Activated CD4-positive, alpha-beta memory T cell treated with anti-CD3 and anti-CD28 coated beads for 36 hours (primary cell): ENCODE measurements at regions not wholly inside any gene's neighbourhood (a gene's known extent, or its start where the extent isn't known, plus 50 kb on each side); places are given as distances from the start of the nearest gene placed in this dataset.
"Not testable (repeated sequence)": the region's sequence is repeated elsewhere in the genome, so short reads cannot be mapped to it uniquely, and the experiment has no call there.

Experiments
- CTCF ChIA-PET: fragments of 350-600 bp; sonication (Branson Sonifier 250); formaldehyde crosslinking; loops from one replicate; lab custom pipeline; 2021; ENCODE audit warnings: antibody characterized with exemption, inconsistent platforms; lab: Charles Lee
- POLR2A ChIA-PET: fragments of 350-600 bp; sonication (Branson Sonifier 250); formaldehyde crosslinking; loops from one replicate; lab custom pipeline; 2021; ENCODE audit warnings: antibody characterized with exemption; lab: Charles Lee
- DNase-seq: peaks from one replicate; pipeline ENCODE4 v3.0.0-alpha.2; 2020
- H3K27ac Mint-ChIP-seq: one replicate; pipeline ENCODE4 v1.8.0; 2021; ENCODE audit warnings: mixed read lengths
- H3K27me3 Mint-ChIP-seq: one replicate; pipeline ENCODE4 v1.8.0; 2021; ENCODE audit warnings: mixed read lengths
- H3K36me3 Mint-ChIP-seq: one replicate; pipeline ENCODE4 v1.8.0; 2021; ENCODE audit warnings: mixed read lengths
- H3K4me1 Mint-ChIP-seq: one replicate; pipeline ENCODE4 v1.8.0; 2021; ENCODE audit warnings: low read depth, mixed read lengths
- H3K4me3 Mint-ChIP-seq: one replicate; pipeline ENCODE4 v1.8.0; 2021; ENCODE audit warnings: mild to moderate bottlenecking, mixed read lengths
- H3K9me3 Mint-ChIP-seq: one replicate; pipeline ENCODE4 v1.8.0; 2021; ENCODE audit warnings: mixed read lengths
- intact Hi-C: fragments of 100-400 bp; cut with micrococcal nuclease; formaldehyde crosslinking; loops from one replicate; pipeline ENCODE4 v1.15.1; 2023

DNA sequence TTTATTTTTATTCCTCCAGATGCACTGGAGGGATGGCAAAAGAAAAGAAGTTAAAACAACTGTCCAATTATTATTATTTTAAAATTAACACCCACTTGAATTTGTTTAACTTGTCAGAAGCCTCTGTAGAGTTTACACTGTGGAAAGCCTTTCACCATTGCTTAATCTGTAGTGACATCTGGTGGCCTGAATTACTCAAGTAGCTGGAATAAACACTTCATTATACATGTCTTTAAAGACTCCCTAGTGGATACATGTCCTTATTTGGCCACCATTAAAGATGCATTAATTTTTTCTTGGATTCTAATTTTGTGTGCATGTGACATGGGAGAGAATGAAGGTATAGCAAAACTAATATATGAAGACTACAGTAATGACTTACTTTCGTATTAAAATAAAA lies 1496.5 kb downstream of the FAM181B start:
- intact Hi-C loops = no loop called here
- DNase-seq = no peak
- Mint-ChIP-seq H3K27me3 (no peaks in the 10 kb centered on the region), H3K9me3 (peaks cover 2% of the 10 kb centered on the region), H3K36me3 (no peaks in the 10 kb centered on the region), H3K4me3 (no peak overlapping the region), H3K4me1 (no peaks in the 10 kb centered on the region), H3K27ac (no peak overlapping the region)
- CTCF ChIA-PET = no interaction called here
- POLR2A ChIA-PET = no interaction called here

DNA sequence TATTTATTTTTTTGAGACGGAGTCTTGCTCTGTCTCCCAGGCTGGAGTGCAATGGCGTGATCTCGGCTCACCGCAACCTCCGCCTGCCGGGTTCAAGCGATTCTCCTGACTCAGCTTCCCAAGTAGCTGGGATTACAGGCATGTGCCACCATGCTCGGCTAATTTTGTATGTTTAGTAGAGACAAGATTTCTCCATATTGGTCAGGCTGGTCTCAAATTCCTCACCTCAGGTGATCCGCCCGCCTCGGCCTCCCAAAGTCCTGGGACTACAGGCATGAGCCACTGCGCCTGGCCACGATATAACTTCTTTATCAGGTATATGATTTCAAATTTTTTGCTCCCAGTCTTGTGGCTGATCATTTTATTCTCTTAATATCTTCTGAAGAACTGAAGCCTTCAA lies 1506.3 kb downstream of the FAM181B start:
- H3K27ac Mint-ChIP-seq, POLR2A ChIA-PET, CTCF ChIA-PET, DNase-seq, intact Hi-C loops, H3K36me3 Mint-ChIP-seq, H3K4me3 Mint-ChIP-seq, H3K4me1 Mint-ChIP-seq, H3K9me3 Mint-ChIP-seq, H3K27me3 Mint-ChIP-seq: not testable (repeated sequence)

DNA sequence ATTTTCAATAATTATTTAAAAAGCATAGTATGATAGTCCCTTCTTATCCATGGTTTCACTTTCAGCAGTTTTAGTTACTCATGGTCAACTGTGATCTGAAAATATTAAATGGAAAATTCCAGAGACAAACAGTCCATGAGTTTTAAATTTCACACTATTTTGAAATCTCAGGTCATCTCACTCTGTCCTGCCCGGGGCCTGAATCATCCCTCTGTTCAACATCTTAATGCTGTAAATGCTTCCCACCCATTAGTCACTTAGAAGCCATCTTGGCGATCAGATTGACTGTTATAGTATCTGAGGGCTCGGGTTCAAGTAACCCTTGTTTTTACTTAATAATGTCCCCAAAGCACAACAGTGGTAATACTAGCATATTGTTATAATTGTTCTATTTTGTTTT lies 1509.3 kb downstream of the FAM181B start:
- Mint-ChIP-seq H3K9me3 (peaks cover 2% of the 10 kb centered on the region), H3K36me3 (no peaks in the 10 kb centered on the region), H3K4me1 (no peaks in the 10 kb centered on the region), H3K27ac (no peak overlapping the region), H3K27me3 (no peaks in the 10 kb centered on the region), H3K4me3 (no peak overlapping the region)
- DNase-seq = no peak
- intact Hi-C loops = no loop called here
- CTCF ChIA-PET = no interaction called here
- POLR2A ChIA-PET = no interaction called here

DNA sequence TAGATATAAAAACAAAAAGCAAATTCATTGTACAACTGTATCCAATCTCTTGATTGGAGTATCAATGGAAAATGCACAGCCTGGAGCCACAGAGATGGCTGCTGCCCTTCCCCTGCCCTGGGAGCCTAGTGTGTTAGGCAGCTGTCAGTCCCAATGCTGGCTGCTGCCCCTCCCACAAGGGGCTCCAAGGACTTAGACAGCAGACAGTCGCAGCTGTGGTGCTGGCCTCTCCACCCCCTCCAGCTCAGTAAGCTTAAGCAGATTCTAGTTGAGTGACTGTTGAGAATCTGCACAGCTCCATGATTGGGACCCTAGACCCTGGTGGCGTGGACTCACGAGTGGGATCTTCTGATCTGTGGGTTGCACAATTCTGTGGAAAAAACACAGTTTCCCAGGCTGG lies 1511.2 kb downstream of the FAM181B start:
- intact Hi-C loops = no loop called here
- Mint-ChIP-seq H3K36me3 (no peaks in the 10 kb centered on the region), H3K9me3 (peaks cover 4% of the 10 kb centered on the region), H3K27me3 (no peaks in the 10 kb centered on the region), H3K4me1 (no peaks in the 10 kb centered on the region), H3K27ac (no peak overlapping the region), H3K4me3 (no peak overlapping the region)
- DNase-seq = no peak
- ChIA-PET POLR2A (no interaction called here), CTCF (no interaction called here)

DNA sequence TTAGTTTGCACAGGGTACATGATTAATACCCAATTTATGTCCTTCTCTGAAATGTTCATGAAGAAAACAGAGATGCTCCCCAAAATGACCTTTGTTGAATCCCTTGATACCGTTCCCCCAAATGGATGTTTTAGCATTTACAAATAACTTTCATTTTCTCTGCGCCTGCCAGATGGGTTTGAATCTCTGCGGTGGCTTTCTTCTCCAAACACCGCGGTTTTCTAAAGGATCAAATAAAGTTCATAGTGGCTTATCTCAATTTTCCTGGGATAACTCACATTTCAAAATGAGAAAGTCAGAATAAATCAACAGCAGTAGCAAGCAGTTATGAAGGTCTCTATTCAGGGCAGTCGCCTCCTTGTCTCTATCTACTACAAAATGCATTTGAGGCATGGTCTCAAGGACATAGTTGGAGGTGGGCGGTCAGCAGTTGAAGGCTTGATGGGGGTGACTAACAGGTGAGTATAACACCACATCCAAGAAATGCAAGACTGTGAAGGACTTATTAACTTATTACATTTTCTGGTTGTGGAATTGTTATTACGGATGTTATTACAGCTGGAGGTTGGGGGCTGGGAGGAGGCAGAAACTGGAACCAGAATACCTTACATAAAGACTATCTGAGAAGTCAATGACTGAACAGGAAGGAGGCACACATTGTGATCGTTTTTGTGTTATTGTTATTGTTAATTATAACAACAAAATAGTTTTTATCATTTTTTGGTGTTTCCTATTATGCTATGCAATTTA lies 1513.3 kb downstream of the FAM181B start:
- ChIA-PET CTCF (no interaction called here), POLR2A (no interaction called here)
- no peaks in the 10 kb centered on the region for H3K27me3 Mint-ChIP-seq
- no peaks in the 10 kb centered on the region for H3K4me1 Mint-ChIP-seq
- no peak overlapping the region for H3K27ac Mint-ChIP-seq
- peaks cover 2% of the 10 kb centered on the region for H3K9me3 Mint-ChIP-seq
- H3K4me3 Mint-ChIP-seq = no peak overlapping the region
- DNase-seq = no peak
- intact Hi-C loops = no loop called here
- no peaks in the 10 kb centered on the region for H3K36me3 Mint-ChIP-seq

DNA sequence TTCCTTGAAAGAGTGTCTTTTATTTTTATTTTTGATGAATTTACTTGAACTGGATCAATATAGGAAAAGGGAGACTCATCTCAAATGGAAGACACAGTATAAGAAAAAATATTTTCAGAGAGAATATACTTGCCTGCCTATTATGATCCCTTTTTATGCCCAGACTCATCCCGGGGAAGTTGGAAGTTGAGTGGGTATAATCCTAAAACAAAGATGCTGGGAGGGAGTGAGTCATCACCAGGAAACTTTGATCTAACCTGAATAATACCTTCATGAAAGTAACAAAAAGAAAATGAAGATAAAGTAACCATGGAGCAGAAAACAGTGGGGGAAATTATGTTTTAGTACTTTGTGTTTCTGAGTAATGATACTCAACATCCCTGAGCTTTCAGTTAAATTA lies 1514.0 kb downstream of the FAM181B start:
- no peak overlapping the region for H3K27ac Mint-ChIP-seq
- no peak overlapping the region for H3K4me3 Mint-ChIP-seq
- H3K36me3 Mint-ChIP-seq = no peaks in the 10 kb centered on the region
- ChIA-PET CTCF (no interaction called here), POLR2A (no interaction called here)
- intact Hi-C loops = no loop called here
- no peak for DNase-seq
- no peaks in the 10 kb centered on the region for H3K4me1 Mint-ChIP-seq
- no peaks in the 10 kb centered on the region for H3K27me3 Mint-ChIP-seq
- peaks cover 2% of the 10 kb centered on the region for H3K9me3 Mint-ChIP-seq

DNA sequence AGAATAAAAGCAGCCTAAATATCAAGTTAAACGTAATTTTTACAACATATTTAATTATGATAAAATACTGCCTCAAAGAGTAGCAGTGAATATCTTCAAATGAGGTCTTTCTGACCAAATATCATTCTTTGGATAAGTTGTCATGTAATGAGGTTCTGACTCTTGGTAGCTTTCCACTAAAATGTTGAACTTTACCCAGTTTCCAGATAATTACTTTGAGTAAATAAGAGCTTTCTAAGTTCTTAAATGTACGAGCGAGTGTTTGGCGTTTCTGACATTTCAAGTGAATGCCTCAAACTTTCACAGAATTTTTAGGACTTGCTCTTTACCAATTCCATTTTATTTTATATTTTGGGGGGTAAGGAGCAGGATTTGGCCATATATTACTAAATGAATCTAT lies 1515.2 kb downstream of the FAM181B start:
- Mint-ChIP-seq H3K4me1 (no peaks in the 10 kb centered on the region), H3K27ac (no peak overlapping the region), H3K27me3 (no peaks in the 10 kb centered on the region), H3K9me3 (peaks cover 2% of the 10 kb centered on the region), H3K4me3 (no peak overlapping the region), H3K36me3 (no peaks in the 10 kb centered on the region)
- no peak for DNase-seq
- POLR2A ChIA-PET = no interaction called here
- CTCF ChIA-PET = no interaction called here
- intact Hi-C loops = no loop called here

DNA sequence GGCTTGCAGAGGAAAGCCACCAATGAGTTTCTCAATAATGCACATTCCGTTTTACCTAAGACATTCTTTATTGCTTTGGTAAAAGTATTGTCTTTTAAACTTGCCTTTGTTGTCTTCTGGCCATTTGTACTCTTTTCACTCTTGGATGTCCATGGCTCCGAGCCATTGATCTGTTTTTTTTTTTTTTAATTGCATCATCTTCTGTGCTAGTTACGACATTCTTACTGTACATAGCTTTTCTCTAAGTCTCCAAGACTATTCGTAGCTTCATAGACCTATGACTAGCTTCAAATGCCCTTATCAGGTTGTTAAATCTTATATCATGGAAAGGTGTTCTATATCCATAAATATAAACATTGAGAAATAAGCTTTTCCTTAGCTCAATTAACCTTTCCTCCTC lies 1522.6 kb downstream of the FAM181B start:
- Mint-ChIP-seq H3K27me3 (no peaks in the 10 kb centered on the region), H3K27ac (no peak overlapping the region), H3K4me3 (no peak overlapping the region), H3K4me1 (no peaks in the 10 kb centered on the region), H3K36me3 (no peaks in the 10 kb centered on the region), H3K9me3 (peaks cover 9% of the 10 kb centered on the region)
- CTCF ChIA-PET = no interaction called here
- intact Hi-C loops = no loop called here
- DNase-seq = no peak
- POLR2A ChIA-PET = no interaction called here

DNA sequence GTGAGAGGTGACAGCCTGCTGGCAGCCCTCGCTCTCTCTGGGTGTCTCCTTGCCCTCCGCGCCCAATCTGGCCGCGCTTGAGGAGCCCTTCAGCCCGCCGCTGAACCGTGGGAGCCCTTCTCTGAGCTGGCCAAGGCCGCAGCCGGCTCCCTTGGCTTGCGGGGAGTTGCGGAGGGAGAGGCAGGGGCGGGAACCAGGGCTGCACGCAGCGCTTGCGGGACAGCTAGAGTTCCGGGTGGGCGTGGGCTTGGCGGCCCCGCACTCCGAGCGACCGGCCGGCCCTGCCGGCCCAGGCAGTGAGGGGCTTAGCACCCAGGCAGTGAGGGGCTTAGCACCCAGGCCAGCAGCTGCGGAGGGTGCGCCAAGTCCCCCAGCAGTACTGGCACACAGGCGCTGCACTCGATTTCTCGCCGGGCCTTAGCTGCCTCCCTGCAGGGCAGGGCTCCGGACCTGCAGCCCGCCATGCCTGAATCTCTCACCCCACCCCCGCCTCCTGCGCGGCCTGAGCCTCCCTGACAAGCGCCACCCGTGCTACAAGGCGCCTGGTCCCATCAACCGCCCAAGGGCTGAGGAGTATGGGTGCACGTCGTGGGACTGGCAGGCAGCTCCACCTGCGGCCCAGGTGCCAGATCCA lies 1526.1 kb downstream of the FAM181B start:
- ChIA-PET CTCF (no interaction called here), POLR2A (no interaction called here)
- no peak overlapping the region for H3K27ac Mint-ChIP-seq
- peaks cover 9% of the 10 kb centered on the region for H3K9me3 Mint-ChIP-seq
- intact Hi-C loops = no loop called here
- H3K27me3 Mint-ChIP-seq = no peaks in the 10 kb centered on the region
- no peaks in the 10 kb centered on the region for H3K4me1 Mint-ChIP-seq
- no peak for DNase-seq
- no peak overlapping the region for H3K4me3 Mint-ChIP-seq
- no peaks in the 10 kb centered on the region for H3K36me3 Mint-ChIP-seq

DNA sequence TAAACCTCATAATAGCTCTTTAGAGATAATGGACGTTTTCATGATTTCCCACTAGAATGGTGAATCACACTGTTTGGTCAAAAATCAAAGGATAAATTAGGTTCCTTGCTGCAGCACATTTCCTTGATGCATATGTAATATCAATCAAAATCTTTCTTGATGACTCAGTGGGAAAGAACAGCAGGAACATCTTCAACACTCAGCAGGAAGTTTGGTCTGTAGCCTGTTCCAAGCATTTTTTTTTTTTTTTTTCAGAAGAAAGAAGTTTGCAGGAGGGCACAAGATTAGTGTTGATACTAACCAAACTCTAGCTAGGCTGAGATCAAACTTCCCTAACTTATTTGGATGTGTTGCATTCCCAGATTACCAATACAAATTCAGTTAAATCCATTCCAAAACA lies 1529.8 kb downstream of the FAM181B start:
- no peak overlapping the region for H3K4me3 Mint-ChIP-seq
- ChIA-PET CTCF (no interaction called here), POLR2A (no interaction called here)
- H3K4me1 Mint-ChIP-seq = no peaks in the 10 kb centered on the region
- no peak for DNase-seq
- peaks cover 16% of the 10 kb centered on the region for H3K9me3 Mint-ChIP-seq
- no peaks in the 10 kb centered on the region for H3K27me3 Mint-ChIP-seq
- no peak overlapping the region for H3K27ac Mint-ChIP-seq
- H3K36me3 Mint-ChIP-seq = no peaks in the 10 kb centered on the region
- intact Hi-C loops = no loop called here

DNA sequence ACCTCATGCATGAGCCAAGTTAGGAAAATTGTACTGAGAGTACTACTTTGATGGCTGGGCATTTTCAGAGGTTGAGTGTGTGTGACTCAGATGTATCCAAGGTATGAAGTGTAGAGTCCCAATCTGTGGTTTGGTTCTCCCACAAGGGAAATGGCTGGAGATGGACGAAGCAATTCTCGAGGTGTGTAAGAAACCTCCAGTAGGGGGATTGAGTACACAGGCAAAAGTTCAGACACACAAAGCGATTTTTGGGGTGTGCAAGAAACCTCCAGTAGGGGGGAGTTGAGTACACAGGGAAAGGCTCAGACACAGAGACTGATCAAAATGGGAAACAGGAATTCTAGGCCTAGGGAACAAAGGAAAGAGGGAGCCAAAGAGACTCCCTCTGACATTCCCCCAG lies 1536.3 kb downstream of the FAM181B start:
- DNase-seq = no peak
- no peak overlapping the region for H3K27ac Mint-ChIP-seq
- peaks cover 30% of the 10 kb centered on the region for H3K9me3 Mint-ChIP-seq
- H3K4me1 Mint-ChIP-seq = no peaks in the 10 kb centered on the region
- intact Hi-C loops = no loop called here
- CTCF ChIA-PET = no interaction called here
- POLR2A ChIA-PET = no interaction called here
- no peak overlapping the region for H3K4me3 Mint-ChIP-seq
- no peaks in the 10 kb centered on the region for H3K36me3 Mint-ChIP-seq
- no peaks in the 10 kb centered on the region for H3K27me3 Mint-ChIP-seq

DNA sequence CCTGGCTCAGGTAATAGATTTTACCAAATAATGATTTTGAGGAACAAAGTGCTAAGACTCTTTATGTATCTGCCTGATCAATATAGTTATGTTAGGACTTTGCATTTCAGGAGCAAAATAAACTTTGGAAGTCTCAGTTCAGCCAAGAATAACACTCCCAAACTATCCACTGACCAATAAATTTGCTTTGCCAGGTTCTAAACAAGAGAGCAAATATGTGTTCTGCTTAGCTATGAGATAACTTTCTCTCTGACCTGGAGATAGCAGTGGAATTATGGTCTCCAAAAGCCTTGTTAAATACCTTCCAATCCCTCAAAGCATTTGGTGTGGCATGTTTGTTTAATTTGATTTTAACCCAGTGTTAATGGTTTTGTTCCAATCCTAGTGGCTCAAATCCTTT lies 1541.1 kb downstream of the FAM181B start:
- no peaks in the 10 kb centered on the region for H3K4me1 Mint-ChIP-seq
- no peak overlapping the region for H3K4me3 Mint-ChIP-seq
- peaks cover 30% of the 10 kb centered on the region for H3K9me3 Mint-ChIP-seq

DNA sequence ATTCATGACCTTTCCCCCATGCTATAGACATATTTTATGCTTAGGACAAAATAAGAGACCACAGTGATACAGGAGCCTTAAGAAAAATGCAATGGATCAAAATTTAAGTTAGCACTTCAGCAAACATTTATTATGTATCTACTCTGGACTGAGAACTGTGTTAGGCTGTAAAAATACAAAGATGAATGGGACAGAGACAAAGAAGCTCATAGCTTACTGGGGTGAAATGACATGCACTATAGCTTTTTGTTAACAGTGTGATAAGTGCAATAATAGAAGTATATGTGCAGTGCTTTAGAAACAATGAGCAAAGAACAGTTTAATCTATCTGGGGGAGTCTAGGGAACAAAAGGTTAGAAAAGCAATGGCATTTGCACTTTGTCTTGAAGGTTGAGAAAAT lies 1543.1 kb downstream of the FAM181B start:
- ChIA-PET CTCF (no interaction called here), POLR2A (no interaction called here)
- Mint-ChIP-seq H3K4me1 (no peaks in the 10 kb centered on the region), H3K9me3 (peaks cover 24% of the 10 kb centered on the region), H3K36me3 (no peaks in the 10 kb centered on the region), H3K4me3 (no peak overlapping the region), H3K27me3 (no peaks in the 10 kb centered on the region), H3K27ac (no peak overlapping the region)
- intact Hi-C loops = no loop called here
- no peak for DNase-seq

More for the DNA sequence above, 1541.1 kb downstream of the FAM181B start:
- no peak for DNase-seq
- ChIA-PET CTCF (no interaction called here), POLR2A (no interaction called here)
- intact Hi-C loops = no loop called here
- Mint-ChIP-seq H3K27ac (no peak overlapping the region), H3K36me3 (no peaks in the 10 kb centered on the region), H3K27me3 (no peaks in the 10 kb centered on the region)
